CD4-positive, alpha-beta T cell treated with Interleukin-6 at 100 ng/mL for 8 hours (primary cell): ENCODE measurements at regions not wholly inside any gene's neighbourhood (a gene's known extent, or its start where the extent isn't known, plus 50 kb on each side); places are given as distances from the start of the nearest gene placed in this dataset.

Source experiments
- DNase-seq: peaks from one replicate; pipeline ENCODE4 v3.0.0-alpha.2; 2020; ENCODE audit warnings: mixed read lengths, low spot score

GRCh38 chr2:94939349-94939748 is 68.1 kb downstream of the TEKT4 start:
- no peak for DNase-seq

DNA sequence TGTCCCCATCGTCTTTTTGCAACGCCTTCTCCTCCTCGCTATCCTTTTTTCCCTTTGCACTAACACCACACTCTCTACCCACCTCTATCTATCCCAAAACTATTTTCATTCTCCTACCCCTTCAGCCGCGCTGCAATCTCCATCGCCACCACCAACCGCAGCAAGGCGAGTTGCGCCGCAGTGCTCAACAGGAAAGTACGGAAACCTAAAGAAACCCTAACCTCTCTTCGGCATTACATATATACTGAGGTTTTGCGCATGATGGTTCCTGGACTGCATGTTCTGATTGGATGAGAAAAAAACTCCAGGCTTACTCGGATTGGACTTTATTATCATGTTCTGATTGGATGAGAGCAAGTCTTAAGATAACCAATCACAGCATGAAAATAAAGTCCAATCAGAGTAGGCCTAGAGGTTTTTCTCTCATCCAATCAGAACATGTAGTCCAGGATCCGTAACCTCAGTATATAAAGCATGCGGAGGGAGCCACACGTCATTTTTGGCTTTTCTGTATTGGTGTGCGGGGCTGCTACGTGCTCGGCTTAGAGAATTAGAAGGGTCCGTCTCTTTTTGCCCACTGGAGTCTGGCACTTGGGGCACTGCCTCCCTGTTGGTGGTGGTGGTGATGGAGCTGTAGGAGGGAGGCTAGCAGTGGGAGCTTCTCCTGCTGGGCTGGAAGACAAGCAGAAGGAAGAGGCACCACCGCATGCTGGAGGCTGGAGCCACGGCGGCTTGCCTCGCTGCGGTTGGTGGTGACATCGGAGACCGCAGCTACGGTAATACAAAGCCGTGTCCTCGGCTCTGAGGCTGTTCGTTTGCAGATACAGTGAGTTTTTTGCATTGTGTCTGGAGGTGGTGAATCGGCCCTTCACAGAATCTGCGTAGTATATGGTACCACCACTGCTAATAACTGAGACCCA is 76.1 kb downstream of the TEKT4 start:
- DNase-seq, result no peak

DNA sequence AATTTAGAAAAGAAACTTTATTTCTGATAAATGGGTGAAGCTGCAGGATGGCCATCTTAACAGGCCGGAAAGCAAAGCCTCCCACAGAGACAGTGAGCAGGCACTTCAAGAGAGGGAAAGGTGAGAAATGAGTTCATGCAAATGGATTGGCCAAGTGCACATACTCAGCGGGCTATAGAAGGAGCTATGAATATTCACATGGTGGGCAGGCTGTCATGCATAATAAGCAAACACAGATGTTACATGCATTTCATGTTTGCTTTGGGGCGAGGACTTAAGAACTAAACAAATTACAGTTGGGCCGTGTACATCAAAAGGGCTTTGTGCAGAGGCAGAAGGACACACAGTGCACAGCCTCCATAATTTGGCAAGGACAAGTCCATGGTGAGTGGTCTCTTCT is 69.8 kb upstream of the MAL start:
- no peak for DNase-seq

DNA sequence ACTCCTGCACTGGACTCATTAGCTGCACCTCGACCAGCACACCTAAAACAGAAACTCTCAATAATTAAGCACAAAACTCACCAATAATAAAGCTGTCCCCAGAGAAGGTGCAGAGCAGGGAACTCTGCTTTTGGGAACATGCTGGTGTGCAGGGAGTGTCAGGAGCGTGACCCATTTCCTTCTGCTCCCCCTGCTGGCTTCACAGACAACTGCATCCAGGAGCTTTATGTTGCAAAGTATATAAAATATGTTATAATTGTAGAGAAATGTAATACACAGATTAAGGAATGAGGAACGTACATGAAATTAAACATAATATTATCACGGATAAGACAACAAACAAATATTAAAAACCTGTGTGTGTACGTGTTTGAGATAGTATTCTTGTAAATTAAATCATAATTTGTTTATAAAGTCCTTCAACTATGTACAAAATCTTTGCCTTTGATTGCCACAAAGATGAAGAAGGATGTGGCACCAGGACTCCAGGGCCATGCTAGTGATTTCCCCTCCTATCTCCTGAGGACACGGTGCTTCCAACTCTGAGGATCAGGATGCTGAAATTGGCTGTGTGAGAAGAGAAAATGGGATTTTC is 68.6 kb upstream of the MAL start:
- peak; percentile 17 for DNase-seq

DNA sequence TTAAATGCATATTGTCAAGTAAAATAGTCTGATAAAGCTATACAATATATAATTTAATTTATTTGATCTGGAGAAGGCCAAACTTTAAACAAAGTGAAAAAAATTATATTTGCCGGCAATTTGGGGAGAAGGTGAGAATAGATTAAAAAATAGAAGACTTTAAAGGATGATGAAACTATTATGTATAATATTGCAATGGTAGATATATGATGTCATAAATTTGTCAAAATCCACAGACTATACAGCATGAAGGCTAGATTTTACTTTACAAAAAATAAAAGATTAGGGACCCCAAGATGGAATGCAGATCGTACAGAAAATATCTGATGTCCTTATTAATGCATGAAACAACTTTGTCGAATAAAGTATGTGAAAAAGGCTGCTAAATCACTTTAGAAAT is 67.3 kb upstream of the MAL start:
- no peak for DNase-seq

- DNase-seq, result no peak
Measured at GRCh38 chr2:94960266-94960665, 65.2 kb upstream of the MAL start.

DNA sequence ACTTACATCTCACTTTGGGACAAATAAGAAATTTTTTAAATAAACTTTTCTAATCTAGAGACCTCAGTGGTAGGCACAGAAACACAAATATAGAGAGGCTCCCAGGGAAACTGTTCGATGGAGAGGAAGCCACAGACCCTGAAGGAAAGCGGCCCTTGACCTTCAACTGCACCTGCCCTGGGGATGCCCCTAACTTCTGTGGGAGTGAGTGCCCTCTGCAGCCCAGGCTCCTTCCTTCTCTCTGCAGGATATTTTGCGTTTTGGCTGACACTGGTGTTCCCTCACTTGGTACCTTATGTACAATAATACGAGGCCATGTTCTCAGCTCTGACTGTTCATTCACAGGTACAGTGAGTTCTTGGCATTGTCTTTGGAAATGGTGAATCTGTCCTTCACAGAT is 64.8 kb upstream of the MAL start:
- DNase-seq, result no peak

- DNase-seq, result no peak
Measured at GRCh38 chr2:94964193-94964592, 61.3 kb upstream of the MAL start.

DNA sequence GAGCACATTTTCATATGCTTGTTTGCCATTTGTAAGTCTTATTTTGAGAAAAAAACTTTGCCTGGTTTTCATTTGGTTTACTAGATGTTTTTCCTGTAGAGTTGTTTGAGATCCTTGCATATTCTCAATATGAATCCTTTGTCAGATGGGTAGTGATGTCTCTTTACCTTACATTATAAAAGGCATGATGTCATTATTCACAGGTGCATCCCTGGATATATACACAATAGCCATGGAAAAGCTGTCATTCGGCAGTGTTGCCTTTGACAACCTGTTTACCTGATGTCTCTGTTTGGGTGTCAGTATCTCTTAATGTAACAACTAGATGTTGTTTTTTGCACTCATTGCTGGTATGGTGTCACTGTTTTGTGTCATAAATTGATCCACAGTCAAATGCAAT is 58.8 kb upstream of the MAL start:
- DNase-seq, result no peak

GRCh38 chr2:94970353-94970752 is 55.2 kb upstream of the MAL start:
- no peak for DNase-seq
